Left lobe of liver (tissue), 2 donors: ENCODE measurements at regions not wholly inside any gene's neighbourhood (a gene's known extent, or its start where the extent isn't known, plus 50 kb on each side); places are given as distances from the start of the nearest gene placed in this dataset.
"Not testable (repeated sequence)": the region's sequence is repeated elsewhere in the genome, so short reads cannot be mapped to it uniquely, and the experiment has no call there.

Experiments used
- ATAC-seq: fragments of 200-7000 bp; cut with Tn5 transposase; one replicate; pipeline ENCODE4 v1.9.1; 2020; ENCODE audit warnings: mild to moderate bottlenecking, moderate library complexity
- DNase-seq: peaks from one replicate; pipeline ENCODE4 v3.0.0-alpha.2; 2020; ENCODE audit warnings: low spot score
- donor health status: DM: no; HTN: no; CAD: no; lungs with moderate emphysema.
- donor health status: DM: no; HTN: yes; CAD: no.

DNA sequence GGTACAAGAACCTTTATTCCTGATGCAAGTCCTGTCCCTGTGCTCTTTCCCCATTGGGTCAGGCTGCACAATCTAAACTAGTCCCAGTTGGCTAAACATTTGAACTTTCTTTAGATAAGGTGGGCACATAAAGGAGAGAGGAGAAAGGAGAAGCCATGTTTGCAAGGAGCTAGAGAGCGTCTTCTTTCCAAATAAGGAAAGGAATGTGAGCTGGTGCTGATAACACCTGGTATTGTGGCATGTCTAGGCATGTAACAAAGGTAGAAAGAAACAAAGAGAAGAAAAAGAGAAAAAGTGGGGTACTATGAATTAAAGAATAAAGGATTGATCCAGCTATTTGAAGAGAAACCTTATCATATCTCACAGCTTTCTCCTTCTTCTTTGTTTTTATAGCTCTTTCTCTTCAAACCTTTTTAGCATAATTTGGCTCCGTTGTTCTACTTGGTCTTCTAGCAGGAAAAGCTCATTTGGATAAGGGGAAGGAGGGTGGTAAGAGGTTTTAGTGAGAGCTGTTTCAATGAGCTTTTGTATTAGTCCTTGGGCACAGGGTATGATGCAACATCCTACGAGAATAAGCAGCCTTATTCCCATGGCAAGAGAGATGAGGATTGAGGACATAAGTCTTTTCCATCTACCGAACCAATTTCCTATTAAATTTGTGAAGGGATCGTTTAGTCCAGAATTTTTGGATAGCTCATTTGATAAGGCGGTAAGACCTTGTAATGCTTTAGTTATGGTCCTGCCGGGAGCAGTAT, 415.5 kb upstream of the MAN1A1 start:
- ATAC-seq: no peak
- no peak for DNase-seq

DNA sequence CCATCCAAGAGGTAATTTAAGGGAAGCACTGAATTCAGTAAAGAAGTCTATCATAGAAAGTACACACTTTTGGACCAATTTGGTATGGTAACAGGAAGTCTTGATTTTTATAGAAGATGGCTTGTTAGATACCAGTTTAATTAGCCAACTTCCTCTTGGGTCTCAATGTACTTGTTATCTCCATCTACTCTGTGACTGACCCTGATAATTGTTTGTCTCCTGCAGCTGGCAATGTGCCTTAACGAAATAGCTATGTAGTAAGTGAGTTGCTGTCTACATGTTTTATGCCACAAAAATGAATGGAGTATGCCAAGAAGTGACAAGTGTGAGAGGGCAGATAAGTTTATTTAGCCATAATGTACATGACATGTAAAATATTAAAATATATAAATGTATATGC, 410.5 kb upstream of the MAN1A1 start:
- ATAC-seq: no peak
- no peak for DNase-seq

DNA sequence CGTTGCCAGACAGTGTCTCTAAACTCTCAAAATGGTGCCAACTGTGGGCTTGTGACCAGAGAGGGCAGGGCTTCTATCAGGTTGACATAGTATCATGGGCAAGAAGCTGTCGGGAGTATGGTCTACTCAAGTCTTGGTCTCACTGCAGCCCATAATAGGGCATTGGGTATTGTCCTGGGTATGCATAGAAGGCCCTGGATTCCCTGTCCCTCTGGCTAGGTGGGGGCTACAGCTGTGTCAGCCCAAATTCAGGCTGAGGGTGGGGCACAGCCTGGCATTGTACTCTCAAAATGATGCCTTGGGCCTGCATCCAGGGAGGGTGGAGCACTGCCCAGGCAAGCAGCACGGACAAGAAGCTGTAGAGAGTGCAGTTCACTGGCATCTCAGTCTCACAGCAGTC, 408.8 kb upstream of the MAN1A1 start:
- DNase-seq (no peak), ATAC-seq (no peak)

DNA sequence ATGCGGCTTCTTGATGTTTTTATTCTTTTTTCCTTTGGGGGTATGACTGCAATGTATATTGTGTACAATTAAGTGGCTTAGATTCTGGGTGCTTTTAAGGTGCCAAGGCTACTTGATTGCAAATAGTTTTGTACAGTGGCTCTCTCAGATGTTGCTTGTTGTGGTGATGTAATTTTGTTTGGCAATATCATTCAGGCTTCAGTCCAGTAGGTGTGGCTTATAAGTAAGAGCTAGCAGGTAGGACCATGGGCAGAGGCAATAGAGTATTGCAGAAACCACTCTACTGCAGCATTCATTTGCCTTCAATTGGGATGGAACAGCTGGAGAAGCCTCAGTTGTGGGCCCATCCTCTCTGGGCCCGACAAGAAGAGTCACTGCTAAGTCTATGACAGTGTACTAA, 407.9 kb upstream of the MAN1A1 start:
- DNase-seq: no peak

DNA sequence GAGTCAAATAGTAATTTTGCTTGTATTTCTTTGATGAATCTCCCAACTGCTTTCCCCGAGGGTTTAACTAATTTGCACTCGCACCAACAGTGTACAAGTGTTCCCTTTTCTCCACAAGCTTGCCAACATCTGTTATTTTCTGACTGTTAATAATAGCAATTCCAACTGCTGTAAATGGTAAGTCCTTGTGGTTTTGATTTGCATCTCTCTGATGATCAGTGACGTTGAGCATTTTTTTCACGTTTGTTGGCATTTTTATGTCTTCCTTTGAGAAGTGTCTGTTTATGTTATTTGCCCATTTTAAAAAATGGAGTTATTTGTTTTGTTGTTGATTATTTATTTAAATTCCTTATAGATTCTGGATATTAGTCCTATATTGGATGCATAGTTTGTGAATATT, 399.8 kb upstream of the MAN1A1 start:
- ATAC-seq: no peak
- DNase-seq: no peak

More for the DNA sequence above, 407.9 kb upstream of the MAN1A1 start:
- ATAC-seq: peak; percentile 61

DNA sequence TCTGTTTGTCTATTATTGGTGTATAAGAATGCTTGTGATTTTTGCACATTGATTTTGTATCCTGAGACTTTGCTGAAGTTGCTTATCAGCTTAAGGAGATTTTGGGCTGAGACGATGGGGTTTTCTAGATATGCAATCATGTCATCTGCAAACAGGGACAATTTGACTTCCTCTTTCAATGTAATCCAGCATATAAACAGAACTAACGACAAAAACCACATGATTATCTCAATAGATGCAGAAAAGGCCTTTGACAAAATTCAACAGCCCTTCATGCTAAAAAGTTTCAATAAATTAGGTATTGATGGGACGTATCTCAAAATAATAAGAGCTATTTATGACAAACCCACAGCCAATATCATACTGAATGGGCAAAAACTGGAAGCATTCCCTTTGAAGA, 399.0 kb upstream of the MAN1A1 start:
- not testable (repeated sequence) for DNase-seq, ATAC-seq

DNA sequence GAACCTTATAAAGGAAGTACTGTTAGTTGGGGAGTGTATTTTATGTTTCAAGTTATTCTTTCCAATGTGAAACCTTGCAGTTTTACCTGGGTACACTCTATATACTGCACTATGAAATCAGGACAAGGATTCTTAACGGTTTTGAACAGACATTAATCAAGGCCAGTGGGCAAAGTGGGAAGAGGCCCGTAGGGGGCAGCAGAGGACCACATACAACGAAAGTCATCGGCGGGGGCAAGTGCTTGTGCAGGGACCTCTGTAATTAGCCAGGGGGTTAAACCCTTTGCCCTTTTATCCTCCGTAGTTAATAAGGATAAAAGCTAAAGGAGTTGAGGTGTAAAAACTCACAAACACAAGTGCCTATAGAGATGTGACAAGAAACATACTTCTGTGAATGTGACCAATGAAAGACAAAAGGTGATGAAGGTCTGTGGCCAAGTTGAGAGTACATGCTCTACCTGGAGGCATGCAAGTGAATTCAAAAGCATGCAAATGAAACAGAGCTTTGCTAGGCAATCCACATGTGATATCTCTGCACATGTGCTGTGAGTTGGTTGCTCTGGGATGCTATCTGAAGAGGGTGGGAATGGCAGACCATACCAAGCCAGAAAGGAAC, 392.7 kb upstream of the MAN1A1 start:
- peak; percentile 58 for DNase-seq
- peak; percentile 93 for ATAC-seq

DNA sequence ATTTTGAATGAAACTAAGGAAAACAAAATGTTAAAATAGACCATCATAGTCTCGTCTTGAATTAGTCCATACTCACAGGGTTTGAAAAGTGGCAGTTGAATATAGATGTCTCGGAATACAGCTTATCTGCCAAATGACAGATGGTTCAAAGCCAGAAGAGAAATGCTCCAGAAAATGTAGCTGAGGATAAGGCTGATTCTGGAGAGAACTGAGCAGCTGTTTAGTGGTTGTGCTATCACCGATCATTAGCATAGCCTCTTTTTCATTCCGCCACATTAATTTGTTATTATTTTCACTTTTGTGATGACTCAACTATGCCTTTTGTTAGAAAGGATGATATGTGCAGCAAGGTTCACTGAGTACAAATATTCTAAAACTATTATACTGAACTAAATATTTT, 390.2 kb upstream of the MAN1A1 start:
- DNase-seq (no peak), ATAC-seq (no peak)

DNA sequence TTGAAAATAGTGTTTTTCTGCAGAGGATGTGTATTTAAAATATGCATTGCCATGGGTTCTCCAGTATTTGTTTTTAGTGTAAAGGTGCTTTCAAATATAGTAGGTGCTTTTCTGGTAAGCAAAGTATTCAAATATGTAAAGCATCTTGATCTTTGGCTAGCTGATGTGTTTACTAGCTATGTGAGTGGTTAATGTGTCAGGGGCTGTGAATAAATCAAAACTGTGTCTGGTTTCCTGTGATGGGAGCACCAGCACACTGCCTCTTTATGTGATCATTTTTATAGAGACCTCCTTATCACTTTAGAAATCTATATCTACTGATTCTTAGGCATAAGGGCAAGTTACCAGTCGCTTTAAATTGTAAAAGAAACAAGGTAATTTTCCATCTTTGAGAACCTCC, 388.9 kb upstream of the MAN1A1 start:
- no peak for ATAC-seq

DNA sequence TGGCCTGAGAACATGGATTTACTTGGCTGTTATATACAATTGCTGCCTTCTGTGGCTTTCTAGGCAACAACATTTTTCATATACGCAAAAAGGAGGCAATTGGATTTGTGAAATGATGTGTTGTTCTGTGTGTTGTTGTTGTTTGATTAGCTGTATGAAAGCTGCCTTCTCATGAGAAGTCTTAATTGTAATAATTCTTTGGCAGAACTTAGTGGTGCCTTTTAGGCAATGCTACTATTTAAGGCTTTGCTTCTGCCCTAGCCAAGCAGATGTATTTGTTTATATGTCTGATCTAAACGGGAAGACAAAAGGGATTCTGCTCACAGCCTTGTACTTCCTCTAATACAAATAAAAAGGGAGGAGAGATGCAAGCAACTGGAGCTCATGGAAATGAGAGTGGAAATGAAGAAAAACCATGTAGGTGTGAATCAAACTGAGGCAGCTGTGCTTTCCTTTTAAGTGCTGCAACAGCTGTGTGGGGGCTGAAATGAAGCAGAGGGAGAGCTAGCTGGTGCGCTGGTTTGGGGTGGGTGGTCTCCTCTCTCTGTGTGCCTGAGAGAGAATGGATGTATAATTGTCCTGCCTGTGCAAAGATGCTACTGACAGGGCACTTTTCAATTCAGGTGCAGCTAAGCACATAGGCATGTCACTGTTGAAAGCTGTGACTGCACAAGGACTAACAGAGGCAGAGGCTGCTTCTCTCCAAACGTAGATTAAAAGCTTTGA, 386.9 kb upstream of the MAN1A1 start:
- ATAC-seq: no peak
- no peak for DNase-seq

More for the DNA sequence above, 388.9 kb upstream of the MAN1A1 start:
- no peak for DNase-seq

DNA sequence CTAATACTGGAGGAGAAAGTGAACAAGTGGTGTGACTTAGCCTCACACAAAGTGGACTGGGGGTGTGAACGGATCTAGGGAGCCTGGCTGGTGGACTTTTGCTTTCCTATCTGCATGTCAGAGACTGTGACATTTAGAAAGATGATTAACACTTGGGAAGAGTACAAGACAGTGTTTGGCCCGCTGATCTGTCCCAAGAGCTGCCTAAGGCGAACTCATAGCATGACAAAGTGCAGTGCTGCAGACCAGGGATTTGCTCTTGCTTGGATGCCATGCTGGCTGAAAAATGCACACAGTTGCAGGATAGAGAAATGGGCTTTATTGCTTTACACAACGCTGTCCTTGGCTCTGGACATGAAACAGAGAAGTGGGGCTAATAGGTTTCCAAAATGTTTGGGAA, 386.0 kb upstream of the MAN1A1 start:
- DNase-seq (no peak), ATAC-seq (no peak)

DNA sequence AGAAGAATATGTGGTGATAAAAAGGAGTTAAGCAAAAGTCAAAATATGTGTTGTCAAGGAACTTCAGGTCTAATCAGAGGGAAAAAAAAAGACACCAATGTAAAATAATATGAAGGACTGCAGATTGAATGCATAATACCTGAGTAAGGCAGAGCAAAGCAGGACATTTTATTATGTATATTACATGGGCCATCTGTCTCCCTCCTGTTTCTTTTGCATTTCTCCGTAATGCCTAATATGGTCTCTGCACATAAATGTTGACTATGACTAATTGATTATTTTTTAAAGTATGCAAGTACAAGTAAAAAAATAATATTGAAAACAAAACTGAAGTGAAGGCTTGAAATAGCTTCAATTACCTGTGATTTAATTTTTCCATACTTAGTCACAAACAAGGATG, 384.7 kb upstream of the MAN1A1 start:
- no peak for ATAC-seq
- DNase-seq: no peak

DNA sequence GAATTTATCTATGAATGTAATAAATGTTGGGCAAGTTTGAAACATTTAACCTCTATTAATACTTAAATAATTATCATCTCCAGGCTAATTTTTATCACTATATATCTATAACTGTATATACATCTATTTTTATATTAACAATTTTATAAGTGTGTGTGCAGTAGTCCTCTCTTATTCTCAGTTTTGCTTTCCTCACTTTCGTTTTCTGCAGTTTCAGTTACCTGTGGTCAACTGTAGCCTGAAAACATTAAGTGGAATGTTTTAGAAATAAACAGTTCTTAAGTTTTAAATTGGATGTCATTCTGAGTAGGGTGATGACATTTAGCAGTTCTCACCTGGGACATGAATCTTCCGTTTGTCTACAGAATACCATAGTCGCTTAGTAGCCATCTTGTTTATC, 379.4 kb upstream of the MAN1A1 start:
- no peak for DNase-seq
- ATAC-seq: no peak

DNA sequence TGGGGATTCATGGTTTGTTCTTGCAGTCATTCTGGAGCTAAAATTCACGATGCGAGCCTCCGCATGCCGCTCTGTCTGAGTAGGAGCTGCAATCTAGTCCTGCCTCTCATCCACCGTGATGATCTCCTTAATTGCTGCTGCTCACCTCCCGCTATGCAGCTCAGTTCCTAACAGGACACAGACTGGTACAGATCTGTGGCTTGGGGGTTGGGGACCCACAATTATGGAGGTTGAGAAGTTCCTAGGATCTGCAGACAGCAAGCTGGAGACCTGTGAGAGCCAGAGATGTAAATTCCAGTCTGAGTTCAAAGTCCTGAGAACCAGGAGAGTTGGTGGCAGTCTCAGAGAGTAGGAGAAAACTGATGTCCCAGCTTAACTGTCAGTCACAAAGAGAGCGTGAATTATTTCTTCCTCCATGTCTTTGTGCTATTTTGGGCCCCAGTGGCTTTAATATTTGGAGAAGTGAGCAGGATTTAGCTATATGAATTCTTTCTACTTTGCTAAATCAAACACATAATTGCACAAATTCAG, 378.7 kb upstream of the MAN1A1 start:
- DNase-seq (no peak), ATAC-seq (peak; percentile 26)

DNA sequence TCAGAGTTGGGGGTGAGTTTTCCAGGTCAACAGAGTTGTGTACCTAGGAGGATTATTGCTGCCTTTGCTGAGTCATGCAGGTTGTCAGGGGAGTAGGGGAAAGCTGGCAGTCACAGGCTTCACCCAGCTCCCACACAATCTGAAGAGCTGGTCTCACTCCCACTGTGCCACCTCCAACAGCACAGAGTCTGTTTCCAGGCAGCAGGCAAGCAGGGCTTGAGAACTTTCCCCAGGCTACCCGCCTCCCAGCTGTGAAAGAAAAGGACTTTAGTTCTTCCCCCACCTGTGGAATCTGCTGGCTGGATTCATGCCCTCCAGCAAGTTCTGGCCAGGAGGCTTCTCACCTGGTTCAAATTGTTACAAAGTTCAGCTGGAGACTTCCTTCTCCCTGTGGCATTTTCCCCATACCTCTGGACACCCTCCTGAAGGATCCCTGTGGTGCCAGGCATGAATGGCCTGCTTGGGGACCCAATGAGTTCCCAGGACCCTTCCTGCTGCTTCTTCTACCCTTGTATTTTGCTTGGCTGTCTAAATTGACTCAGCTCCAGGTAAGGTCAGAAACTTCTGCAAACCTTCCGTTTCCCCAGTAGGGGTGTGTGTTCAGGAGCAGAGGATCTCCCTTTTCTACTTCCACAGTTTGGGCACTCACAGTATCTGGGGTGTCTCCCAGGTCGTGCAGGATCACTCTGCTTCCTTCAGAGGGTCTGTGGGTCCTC, 378.1 kb upstream of the MAN1A1 start:
- DNase-seq: peak; percentile 48
- ATAC-seq: peak; percentile 82

DNA sequence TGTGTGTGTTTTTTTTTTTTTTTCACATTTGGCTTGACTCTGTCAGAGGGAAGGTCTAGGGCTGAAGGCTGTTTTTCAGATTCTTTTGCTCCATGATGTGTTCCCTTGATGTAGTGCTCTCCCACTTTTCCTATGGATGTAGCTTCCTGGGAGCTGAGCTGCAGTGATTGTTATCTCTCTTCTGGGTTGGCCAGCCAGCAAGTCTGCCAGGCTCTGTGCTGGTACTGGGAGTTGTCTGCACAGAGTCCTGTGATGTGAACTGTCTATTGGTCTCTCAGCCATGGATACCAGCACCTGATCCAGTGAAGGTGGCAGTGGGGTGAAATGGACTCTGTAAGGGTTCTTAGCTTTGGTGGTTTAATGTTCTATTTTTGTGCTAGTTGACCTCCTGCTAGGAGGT, 377.4 kb upstream of the MAN1A1 start:
- ATAC-seq, DNase-seq: not testable (repeated sequence)

DNA sequence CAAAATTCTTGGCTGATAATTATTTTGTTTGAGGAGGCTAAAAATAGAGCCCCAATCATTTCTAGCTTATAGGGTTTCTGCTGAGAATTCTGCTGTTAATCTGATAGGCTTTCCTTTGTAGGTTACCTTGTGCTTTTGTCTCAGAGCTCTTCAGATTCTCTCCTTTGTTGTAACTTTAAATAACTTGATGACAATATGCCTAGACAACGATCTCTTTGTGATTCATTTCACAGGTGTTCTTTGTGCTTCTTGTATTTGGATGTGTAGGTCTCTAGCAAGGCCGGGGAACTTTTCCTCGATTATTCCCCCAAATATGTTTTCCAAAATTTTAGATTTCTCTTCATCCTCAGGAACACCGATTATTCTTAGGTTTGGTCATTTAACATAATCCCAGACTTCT, 376.5 kb upstream of the MAN1A1 start:
- ATAC-seq (no peak), DNase-seq (no peak)

DNA sequence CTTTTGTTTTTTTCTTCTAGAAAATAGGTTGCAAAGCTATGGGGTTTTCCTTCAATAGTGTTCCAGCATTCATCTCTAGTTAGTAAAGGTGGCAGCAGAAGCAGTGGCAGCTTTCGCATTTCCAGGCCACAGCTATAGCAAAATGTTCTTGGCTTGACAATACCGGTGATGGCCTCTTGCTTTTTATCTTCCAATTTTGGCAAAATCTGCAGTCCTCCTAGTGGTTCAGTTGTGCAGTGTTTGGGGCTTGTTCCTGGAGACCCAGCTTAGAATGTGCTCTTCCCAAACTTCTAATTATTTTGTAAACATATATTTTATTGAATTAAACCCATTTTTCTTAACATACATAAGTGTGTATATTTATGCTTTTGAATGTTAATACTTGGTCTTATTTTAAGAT, 370.6 kb upstream of the MAN1A1 start:
- no peak for ATAC-seq
- DNase-seq: no peak

DNA sequence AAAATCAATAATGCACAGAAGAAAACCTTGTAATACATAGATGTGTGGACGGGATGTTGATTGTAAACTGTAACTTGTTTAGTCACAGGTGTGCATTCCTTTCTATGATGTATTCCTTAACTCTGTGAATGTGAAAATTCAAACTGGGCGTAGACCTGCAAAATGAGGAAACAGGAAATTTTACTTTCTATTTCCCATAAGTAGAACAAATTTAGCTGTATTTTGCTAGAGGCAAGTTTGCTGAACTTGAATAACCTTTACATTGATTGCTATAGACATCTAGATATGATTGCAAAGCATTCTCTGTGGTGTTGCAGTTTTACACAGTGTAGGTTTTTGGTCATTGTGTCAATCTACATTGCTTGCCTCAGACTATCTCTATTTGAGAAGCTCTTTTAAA, 368.4 kb upstream of the MAN1A1 start:
- no peak for ATAC-seq
- no peak for DNase-seq

DNA sequence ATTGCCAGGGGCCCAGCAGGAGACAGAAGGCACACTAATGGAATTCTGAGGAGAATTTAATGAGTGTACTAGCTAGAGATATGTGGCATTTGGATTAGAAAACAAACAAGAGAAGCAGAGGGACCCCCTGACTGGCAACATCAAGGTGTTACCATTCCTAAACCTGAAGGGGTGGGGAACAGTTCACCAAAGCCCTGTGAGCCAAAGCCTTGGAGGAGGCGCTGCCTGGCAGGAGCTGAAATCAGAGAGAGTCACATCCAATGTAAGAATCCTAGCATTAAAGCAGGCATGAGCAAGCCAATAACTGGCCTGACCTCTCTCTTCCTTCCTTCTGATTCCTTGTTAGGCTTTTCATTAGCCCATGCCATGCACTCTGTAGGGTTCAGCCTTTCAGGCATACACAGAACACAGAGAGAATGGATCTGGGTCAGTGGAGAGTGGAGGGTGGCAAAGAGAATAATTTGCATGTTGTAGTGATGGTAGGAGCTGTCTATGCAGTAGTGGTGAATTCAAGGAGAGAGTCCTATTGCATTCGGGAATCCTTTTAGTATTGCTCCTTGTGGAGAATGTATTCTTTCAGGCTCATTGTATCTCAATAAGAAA, 367.2 kb upstream of the MAN1A1 start:
- DNase-seq (no peak), ATAC-seq (no peak)

DNA sequence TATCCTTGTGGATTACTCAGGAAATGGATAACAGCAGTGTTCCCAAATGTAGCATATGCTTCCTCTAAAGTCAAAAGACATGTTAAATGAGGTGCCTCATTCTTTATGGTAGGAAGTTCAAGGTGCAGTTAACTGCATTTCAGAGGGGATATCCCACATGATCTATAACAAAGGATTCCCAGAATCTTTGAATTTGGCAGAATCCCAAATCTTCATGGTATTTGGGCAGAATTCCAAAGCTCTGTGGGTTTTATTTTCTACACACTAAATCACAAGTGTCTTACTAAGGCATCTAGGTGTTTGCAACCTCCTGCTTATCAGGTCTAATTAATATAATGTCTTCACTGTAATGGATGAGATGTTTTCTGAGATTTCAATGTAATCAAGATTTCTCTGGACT, 364.3 kb upstream of the MAN1A1 start:
- ATAC-seq (no peak), DNase-seq (no peak)
